ENCODE measurements at regions not wholly inside any gene's neighbourhood (a gene's known extent, or its start where the extent isn't known, plus 50 kb on each side); places are given as distances from the start of the nearest gene placed in this dataset.

DNA sequence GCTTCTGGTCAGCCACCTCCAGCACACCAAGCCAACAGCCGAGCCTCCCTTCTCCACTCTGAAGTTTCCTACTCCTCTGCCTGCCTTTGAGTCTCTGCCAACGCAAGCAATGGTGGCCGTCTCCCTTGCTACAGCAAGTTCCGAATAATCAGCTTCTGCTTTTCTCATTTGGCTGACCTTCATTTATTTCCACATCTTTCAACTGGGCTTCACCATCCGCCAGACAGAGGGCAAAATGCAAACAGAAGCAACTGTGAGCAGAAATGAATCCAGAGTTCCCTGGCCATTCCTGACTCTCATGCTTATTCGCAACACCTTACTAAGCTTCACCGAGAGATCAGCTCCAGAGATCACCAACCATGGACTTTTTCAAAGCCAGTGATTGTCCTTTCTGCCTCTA, 621.0 kb downstream of the NPHP4 start:
- TF ChIP-seq, protein P1, sequence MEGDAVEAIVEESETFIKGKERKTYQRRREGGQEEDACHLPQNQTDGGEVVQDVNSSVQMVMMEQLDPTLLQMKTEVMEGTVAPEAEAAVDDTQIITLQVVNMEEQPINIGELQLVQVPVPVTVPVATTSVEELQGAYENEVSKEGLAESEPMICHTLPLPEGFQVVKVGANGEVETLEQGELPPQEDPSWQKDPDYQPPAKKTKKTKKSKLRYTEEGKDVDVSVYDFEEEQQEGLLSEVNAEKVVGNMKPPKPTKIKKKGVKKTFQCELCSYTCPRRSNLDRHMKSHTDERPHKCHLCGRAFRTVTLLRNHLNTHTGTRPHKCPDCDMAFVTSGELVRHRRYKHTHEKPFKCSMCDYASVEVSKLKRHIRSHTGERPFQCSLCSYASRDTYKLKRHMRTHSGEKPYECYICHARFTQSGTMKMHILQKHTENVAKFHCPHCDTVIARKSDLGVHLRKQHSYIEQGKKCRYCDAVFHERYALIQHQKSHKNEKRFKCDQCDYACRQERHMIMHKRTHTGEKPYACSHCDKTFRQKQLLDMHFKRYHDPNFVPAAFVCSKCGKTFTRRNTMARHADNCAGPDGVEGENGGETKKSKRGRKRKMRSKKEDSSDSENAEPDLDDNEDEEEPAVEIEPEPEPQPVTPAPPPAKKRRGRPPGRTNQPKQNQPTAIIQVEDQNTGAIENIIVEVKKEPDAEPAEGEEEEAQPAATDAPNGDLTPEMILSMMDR (IDR thresholded peaks at IDR 0.05) = no peak
- TF ChIP-seq POLR2A (IDR thresholded peaks at IDR 0.05) = no peak

Measured in right lobe of liver (tissue), 4 donors.